22Rv1 (cell line): ENCODE measurements at regions not wholly inside any gene's neighbourhood (a gene's known extent, or its start where the extent isn't known, plus 50 kb on each side); places are given as distances from the start of the nearest gene placed in this dataset.

Experiments
- CTCF ChIP-seq: fragments of 450-650 bp; IDR thresholded peaks from 2 replicates; pipeline ENCODE4 v1.5.1; 2017; ENCODE audit warnings: mild to moderate bottlenecking
- ZFX ChIP-seq: fragments of 450-650 bp; IDR thresholded peaks from 2 replicates; pipeline ENCODE4 v1.6.1; 2017; ENCODE audit warnings: antibody characterized with exemption, borderline replicate concordance

- TF ChIP-seq ZFX (no peak), CTCF (no peak)
Observed at GRCh38 chr6:114619621-114620200, 276.9 kb upstream of the HS3ST5 start.
